WTC11 (cell line): ENCODE measurements at regions not wholly inside any gene's neighbourhood (a gene's known extent, or its start where the extent isn't known, plus 50 kb on each side); places are given as distances from the start of the nearest gene placed in this dataset.

Source experiments
- ATAC-seq: fragments of 200-7000 bp; cut with Tn5 transposase; 2 replicates; pipeline ENCODE4 v1.10.0; 2021; ENCODE audit warnings: mild to moderate bottlenecking, moderate library complexity
- CTCF ChIA-PET: fragments of 300-600 bp; sonication (Branson Sonifier 250); formaldehyde crosslinking; loops from one replicate; lab custom pipeline; 2021; ENCODE audit warnings: antibody characterized with exemption; lab: Charles Lee
- POLR2A ChIA-PET: fragments of 350-600 bp; sonication (Branson Sonifier 250); formaldehyde crosslinking; loops from one replicate; lab custom pipeline; 2021; ENCODE audit warnings: antibody characterized with exemption; lab: Charles Lee
- DNase-seq: peaks from one replicate; pipeline ENCODE4 v3.0.0; 2021; ENCODE audit warnings: low spot score
- H3K27ac Mint-ChIP-seq: 2 replicates; pipeline ENCODE4 v1.8.0; 2021; ENCODE audit warnings: mixed read lengths
- H3K27me3 Mint-ChIP-seq: 2 replicates; pipeline ENCODE4 v1.8.0; 2021; ENCODE audit warnings: low read depth, mild to moderate bottlenecking, moderate library complexity, mixed read lengths
- H3K36me3 Mint-ChIP-seq: 2 replicates; pipeline ENCODE4 v1.8.0; 2021; ENCODE audit warnings: mixed read lengths
- H3K4me1 Mint-ChIP-seq: 2 replicates; pipeline ENCODE4 v1.8.0; 2022; ENCODE audit warnings: mixed read lengths
- H3K4me3 Mint-ChIP-seq: 2 replicates; pipeline ENCODE4 v1.8.0; 2021; ENCODE audit warnings: mild to moderate bottlenecking, moderate library complexity, mixed read lengths
- H3K9me3 Mint-ChIP-seq: 2 replicates; pipeline ENCODE4 v1.8.0; 2021; ENCODE audit warnings: mixed read lengths
- CREB1 ChIP-seq: sonication (generic); formaldehyde crosslinking; IDR thresholded peaks from 2 replicates; pipeline ENCODE4 v1.8.0; 2023; ENCODE audit warnings: mild to moderate bottlenecking, missing genetic modification reagents
- FOXP1 ChIP-seq: sonication (generic); formaldehyde crosslinking; IDR thresholded peaks from 2 replicates; pipeline ENCODE4 v1.8.0; 2022; ENCODE audit warnings: missing genetic modification reagents, mild to moderate bottlenecking, moderate library complexity, borderline replicate concordance
- HMGA2 ChIP-seq: fragments of 250-450 bp; sonication (Bioruptor Pico); IDR thresholded peaks from 2 replicates; pipeline ENCODE4 v1.4.0; 2021; ENCODE audit warnings: mild to moderate bottlenecking, moderate library complexity
- IRF2 ChIP-seq: sonication (generic); formaldehyde crosslinking; IDR thresholded peaks from 2 replicates; pipeline ENCODE4 v1.8.0; 2022; ENCODE audit warnings: low read depth, missing genetic modification reagents, borderline replicate concordance
- NR1H2 ChIP-seq: sonication (generic); formaldehyde crosslinking; IDR thresholded peaks from 2 replicates; pipeline ENCODE4 v1.9.0; 2021; ENCODE audit warnings: mild to moderate bottlenecking, moderate library complexity, missing genetic modification reagents
- NR2C2 ChIP-seq: sonication (generic); formaldehyde crosslinking; IDR thresholded peaks from 2 replicates; pipeline ENCODE4 v1.8.0; 2022; ENCODE audit warnings: mild to moderate bottlenecking, missing genetic modification reagents
- SMAD4 ChIP-seq: sonication (generic); formaldehyde crosslinking; IDR thresholded peaks from 2 replicates; pipeline ENCODE4 v1.8.0; 2022; ENCODE audit warnings: mild to moderate bottlenecking, missing genetic modification reagents
- ZBTB21 ChIP-seq: sonication (generic); formaldehyde crosslinking; IDR thresholded peaks from 2 replicates; pipeline ENCODE4 v1.8.1; 2023; ENCODE audit warnings: mild to moderate bottlenecking, missing genetic modification reagents, borderline replicate concordance
- ZNF121 ChIP-seq: sonication (generic); formaldehyde crosslinking; IDR thresholded peaks from 2 replicates; pipeline ENCODE4 v1.8.0; 2023; ENCODE audit warnings: missing genetic modification reagents
- ZNF396 ChIP-seq: fragments of 250-450 bp; sonication (Bioruptor Pico); IDR thresholded peaks from 2 replicates; pipeline ENCODE4 v1.8.0; 2021; ENCODE audit warnings: mild to moderate bottlenecking, moderate library complexity, borderline replicate concordance
- TF ChIP-seq, protein P1 (sequence below): fragments of 250-450 bp; sonication (Bioruptor Pico); IDR thresholded peaks from 2 replicates; pipeline ENCODE4 v1.9.0; 2021; ENCODE audit warnings: mild to moderate bottlenecking, borderline replicate concordance
- TF ChIP-seq, protein P2 (sequence below): sonication (generic); formaldehyde crosslinking; IDR thresholded peaks from 2 replicates; pipeline ENCODE4 v1.8.0; 2023; ENCODE audit warnings: mild to moderate bottlenecking, missing genetic modification reagents
- TF ChIP-seq, protein P3 (sequence below): sonication (generic); formaldehyde crosslinking; IDR thresholded peaks from 2 replicates; pipeline ENCODE4 v1.8.1; 2022; ENCODE audit warnings: low read depth, mild to moderate bottlenecking, moderate library complexity, missing genetic modification reagents, borderline replicate concordance
- TF ChIP-seq, protein P4 (sequence below): fragments of 250-450 bp; sonication (Bioruptor Pico); conservative IDR thresholded peaks from 2 replicates; pipeline ENCODE4 v1.9.0; 2021; ENCODE audit warnings: mild to moderate bottlenecking
- TF ChIP-seq, protein P5 (sequence below): fragments of 250-450 bp; sonication (Bioruptor Pico); IDR thresholded peaks from 2 replicates; pipeline ENCODE4 v1.8.0; 2021; ENCODE audit warnings: mild to moderate bottlenecking

DNA sequence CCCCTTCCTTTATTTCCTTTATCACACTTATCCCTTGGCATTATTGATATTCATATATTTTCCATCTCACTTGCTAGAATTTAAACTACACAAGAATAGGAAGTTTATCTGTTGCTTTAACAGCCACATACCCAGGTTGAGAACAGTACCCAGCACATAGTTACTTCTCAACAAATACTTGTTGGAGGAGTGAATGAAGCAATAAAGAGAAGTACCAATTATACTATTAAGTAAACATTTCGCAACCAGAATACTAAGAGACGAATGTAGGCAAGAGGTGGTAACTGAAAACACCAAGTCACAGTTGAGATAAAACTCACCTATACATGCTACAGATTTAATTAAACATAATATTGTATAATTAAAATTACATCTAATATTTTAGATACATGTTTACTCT, 110.9 kb downstream of the FSCB start (continued):
- TF ChIP-seq, protein P1, sequence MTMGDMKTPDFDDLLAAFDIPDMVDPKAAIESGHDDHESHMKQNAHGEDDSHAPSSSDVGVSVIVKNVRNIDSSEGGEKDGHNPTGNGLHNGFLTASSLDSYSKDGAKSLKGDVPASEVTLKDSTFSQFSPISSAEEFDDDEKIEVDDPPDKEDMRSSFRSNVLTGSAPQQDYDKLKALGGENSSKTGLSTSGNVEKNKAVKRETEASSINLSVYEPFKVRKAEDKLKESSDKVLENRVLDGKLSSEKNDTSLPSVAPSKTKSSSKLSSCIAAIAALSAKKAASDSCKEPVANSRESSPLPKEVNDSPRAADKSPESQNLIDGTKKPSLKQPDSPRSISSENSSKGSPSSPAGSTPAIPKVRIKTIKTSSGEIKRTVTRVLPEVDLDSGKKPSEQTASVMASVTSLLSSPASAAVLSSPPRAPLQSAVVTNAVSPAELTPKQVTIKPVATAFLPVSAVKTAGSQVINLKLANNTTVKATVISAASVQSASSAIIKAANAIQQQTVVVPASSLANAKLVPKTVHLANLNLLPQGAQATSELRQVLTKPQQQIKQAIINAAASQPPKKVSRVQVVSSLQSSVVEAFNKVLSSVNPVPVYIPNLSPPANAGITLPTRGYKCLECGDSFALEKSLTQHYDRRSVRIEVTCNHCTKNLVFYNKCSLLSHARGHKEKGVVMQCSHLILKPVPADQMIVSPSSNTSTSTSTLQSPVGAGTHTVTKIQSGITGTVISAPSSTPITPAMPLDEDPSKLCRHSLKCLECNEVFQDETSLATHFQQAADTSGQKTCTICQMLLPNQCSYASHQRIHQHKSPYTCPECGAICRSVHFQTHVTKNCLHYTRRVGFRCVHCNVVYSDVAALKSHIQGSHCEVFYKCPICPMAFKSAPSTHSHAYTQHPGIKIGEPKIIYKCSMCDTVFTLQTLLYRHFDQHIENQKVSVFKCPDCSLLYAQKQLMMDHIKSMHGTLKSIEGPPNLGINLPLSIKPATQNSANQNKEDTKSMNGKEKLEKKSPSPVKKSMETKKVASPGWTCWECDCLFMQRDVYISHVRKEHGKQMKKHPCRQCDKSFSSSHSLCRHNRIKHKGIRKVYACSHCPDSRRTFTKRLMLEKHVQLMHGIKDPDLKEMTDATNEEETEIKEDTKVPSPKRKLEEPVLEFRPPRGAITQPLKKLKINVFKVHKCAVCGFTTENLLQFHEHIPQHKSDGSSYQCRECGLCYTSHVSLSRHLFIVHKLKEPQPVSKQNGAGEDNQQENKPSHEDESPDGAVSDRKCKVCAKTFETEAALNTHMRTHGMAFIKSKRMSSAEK (CRISPR knock-in tag), result no peak
- TF ChIP-seq IRF2 (CRISPR knock-in tag) (no peak), FOXP1 (CRISPR knock-in tag) (no peak), ZBTB21 (CRISPR knock-in tag) (no peak)

DNA sequence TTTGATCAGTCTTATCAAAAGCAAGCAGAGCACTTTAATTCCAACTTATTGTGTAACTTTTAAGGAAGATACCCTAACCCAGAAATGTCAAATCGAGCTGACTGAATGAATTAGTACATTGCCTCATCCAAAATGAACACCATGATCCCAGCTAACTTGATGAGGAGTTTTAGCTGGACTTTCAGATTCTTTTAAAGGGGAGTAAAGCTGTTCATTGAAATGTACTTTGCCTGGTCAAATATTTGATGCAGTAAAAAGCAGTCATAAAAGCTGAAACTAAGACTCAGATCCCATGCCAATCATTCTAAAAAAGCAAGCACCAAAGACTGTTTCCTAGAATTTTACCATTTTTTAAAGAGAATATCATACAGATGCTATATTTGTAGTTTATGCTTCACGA, 114.1 kb downstream of the FSCB start:
- TF ChIP-seq, protein P2, sequence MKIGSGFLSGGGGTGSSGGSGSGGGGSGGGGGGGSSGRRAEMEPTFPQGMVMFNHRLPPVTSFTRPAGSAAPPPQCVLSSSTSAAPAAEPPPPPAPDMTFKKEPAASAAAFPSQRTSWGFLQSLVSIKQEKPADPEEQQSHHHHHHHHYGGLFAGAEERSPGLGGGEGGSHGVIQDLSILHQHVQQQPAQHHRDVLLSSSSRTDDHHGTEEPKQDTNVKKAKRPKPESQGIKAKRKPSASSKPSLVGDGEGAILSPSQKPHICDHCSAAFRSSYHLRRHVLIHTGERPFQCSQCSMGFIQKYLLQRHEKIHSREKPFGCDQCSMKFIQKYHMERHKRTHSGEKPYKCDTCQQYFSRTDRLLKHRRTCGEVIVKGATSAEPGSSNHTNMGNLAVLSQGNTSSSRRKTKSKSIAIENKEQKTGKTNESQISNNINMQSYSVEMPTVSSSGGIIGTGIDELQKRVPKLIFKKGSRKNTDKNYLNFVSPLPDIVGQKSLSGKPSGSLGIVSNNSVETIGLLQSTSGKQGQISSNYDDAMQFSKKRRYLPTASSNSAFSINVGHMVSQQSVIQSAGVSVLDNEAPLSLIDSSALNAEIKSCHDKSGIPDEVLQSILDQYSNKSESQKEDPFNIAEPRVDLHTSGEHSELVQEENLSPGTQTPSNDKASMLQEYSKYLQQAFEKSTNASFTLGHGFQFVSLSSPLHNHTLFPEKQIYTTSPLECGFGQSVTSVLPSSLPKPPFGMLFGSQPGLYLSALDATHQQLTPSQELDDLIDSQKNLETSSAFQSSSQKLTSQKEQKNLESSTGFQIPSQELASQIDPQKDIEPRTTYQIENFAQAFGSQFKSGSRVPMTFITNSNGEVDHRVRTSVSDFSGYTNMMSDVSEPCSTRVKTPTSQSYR, result no peak
- TF ChIP-seq, protein P3, sequence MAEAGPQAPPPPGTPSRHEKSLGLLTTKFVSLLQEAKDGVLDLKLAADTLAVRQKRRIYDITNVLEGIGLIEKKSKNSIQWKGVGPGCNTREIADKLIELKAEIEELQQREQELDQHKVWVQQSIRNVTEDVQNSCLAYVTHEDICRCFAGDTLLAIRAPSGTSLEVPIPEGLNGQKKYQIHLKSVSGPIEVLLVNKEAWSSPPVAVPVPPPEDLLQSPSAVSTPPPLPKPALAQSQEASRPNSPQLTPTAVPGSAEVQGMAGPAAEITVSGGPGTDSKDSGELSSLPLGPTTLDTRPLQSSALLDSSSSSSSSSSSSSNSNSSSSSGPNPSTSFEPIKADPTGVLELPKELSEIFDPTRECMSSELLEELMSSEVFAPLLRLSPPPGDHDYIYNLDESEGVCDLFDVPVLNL (CRISPR knock-in tag), result no peak
- TF ChIP-seq ZNF396 (CRISPR knock-in tag) (no peak), ZNF121 (CRISPR knock-in tag) (no peak), HMGA2 (CRISPR knock-in tag) (no peak), CREB1 (CRISPR knock-in tag) (no peak), SMAD4 (CRISPR knock-in tag) (no peak), NR1H2 (CRISPR knock-in tag) (no peak), NR2C2 (CRISPR knock-in tag) (no peak)
- TF ChIP-seq, protein P4, sequence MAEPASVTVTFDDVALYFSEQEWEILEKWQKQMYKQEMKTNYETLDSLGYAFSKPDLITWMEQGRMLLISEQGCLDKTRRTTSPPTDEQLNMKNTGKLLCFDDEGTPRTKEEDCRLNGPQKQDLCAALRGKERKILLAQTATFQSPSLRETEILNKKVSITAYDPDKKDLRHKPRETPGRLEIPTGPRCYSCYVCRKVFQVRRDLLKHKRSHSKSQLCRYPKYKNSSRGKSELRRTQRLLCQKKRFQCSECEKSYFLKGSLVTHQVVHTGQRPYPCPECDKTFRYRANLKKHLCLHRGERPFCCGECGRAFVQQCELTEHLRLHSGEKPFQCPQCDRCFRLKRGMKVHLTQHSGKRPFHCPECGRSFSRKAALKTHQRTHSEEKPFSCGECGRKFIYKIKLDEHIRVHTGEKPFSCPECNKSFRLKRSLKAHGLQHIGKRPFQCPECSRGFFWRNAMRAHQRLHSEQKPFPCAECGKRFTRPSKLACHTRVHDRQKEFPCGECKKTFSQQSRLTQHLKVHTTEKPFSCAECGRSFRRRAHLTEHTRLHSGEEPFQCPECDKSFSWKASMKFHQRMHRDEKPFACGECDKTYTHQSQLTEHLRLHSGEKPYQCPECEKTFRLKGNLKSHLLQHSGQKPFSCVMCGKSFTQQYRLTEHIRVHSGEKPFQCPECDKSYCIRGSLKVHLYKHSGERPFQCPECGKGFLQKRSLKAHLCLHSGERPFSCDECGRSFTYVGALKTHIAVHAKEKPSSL (CRISPR knock-in tag), result no peak
- TF ChIP-seq, protein P5, sequence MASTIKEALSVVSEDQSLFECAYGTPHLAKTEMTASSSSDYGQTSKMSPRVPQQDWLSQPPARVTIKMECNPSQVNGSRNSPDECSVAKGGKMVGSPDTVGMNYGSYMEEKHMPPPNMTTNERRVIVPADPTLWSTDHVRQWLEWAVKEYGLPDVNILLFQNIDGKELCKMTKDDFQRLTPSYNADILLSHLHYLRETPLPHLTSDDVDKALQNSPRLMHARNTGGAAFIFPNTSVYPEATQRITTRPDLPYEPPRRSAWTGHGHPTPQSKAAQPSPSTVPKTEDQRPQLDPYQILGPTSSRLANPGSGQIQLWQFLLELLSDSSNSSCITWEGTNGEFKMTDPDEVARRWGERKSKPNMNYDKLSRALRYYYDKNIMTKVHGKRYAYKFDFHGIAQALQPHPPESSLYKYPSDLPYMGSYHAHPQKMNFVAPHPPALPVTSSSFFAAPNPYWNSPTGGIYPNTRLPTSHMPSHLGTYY (CRISPR knock-in tag), result no peak
- H3K36me3 Mint-ChIP-seq, result no peaks in the 10 kb centered on the region; the same call in 1 of the 2 replicates
- DNase-seq (no peak), ATAC-seq (no peak)
- no peak overlapping the region for H3K4me3 Mint-ChIP-seq
- CTCF ChIA-PET, result no interaction called here
- no peaks in the 10 kb centered on the region for H3K4me1 Mint-ChIP-seq
- no peaks in the 10 kb centered on the region for H3K27me3 Mint-ChIP-seq
- POLR2A ChIA-PET, result no interaction called here
- peaks cover 4% of the 10 kb centered on the region for H3K9me3 Mint-ChIP-seq
- H3K27ac Mint-ChIP-seq, result no peak overlapping the region
